GM12878 (cell line): ENCODE measurements at regions not wholly inside any gene's neighbourhood (a gene's known extent, or its start where the extent isn't known, plus 50 kb on each side); places are given as distances from the start of the nearest gene placed in this dataset.

Experiments used
- ATAC-seq: fragments of 200-7000 bp; cut with Tn5 transposase; 3 replicates; pipeline ENCODE4 v1.9.1; 2020; ENCODE audit warnings: mild to moderate bottlenecking, moderate library complexity
- BruUV-seq: library from RNA; stranded (reverse); fragments of 400-500 nt; replicated peaks from 2 replicates; lab custom pipeline; 2021; lab: Mats Ljungman, UMichigan
- CTCF ChIA-PET: fragments of 300-600 bp; sonication (Branson Sonifier 250); formaldehyde crosslinking; extraction: SDS; loops from one replicate; lab custom pipeline; 2021; ENCODE audit warnings: inconsistent platforms; lab: Yijun Ruan, JAX
- POLR2A ChIA-PET: fragments of 350-600 bp; formaldehyde crosslinking; extraction: SDS; loops from one replicate; lab custom pipeline; 2021; ENCODE audit warnings: inconsistent platforms; lab: Charles Lee
- RAD21 ChIA-PET: fragments of 300-600 bp; sonication (Branson Sonifier 250); formaldehyde crosslinking; loops from one replicate; lab custom pipeline; 2023; ENCODE audit warnings: antibody characterized with exemption; ENCODE audit not compliant: unreplicated experiment; lab: Charles Lee
- SMC1A ChIA-PET: fragments of 300-600 bp; sonication (Branson Sonifier 250); formaldehyde crosslinking; loops from one replicate; lab custom pipeline; 2023; ENCODE audit not compliant: unreplicated experiment, uncharacterized antibody; lab: Charles Lee
- DNase-seq: peaks from one replicate; pipeline ENCODE4 v3.0.0-alpha.2; 2011; ENCODE audit warnings: low read depth, low spot score
- FAIRE-seq: peaks from 3 replicates; lab custom pipeline; 2011; peaks lifted over from hg19 to GRCh38; lab: Jason Lieb, UNC
- H2AFZ ChIP-seq: 2 replicates; pipeline ENCODE4 v1.6.0; 2011; ENCODE audit warnings: low read depth, low read length, control low read depth; ENCODE audit not compliant: control insufficient read depth
- H3K27ac ChIP-seq: 2 replicates; pipeline ENCODE4 v1.5.1; 2011; ENCODE audit warnings: control low read depth; ENCODE audit not compliant: control insufficient read depth, insufficient read depth
- H3K27me3 ChIP-seq, 2 experiments: replicated peaks in 1 of 2; 2 replicates each; pipeline versions ENCODE4 v1.6.0 to v1.6.1; 2011; ENCODE audit warnings: low read length in 1 of 2; ENCODE audit not compliant: control insufficient read depth in 2 of 2, insufficient read depth in 2 of 2
- H3K36me3 ChIP-seq, 2 experiments: 2 replicates each; pipeline ENCODE4 v1.5.1; 2011; ENCODE audit warnings: low read length in 1 of 2; ENCODE audit not compliant: control insufficient read depth in 2 of 2, insufficient read depth in 2 of 2
- H3K4me1 ChIP-seq: 2 replicates; pipeline ENCODE4 v1.6.1; 2011; ENCODE audit warnings: mild to moderate bottlenecking, low read length, moderate library complexity, mixed read lengths; ENCODE audit not compliant: control insufficient read depth, insufficient read depth
- H3K4me2 ChIP-seq: 2 replicates; pipeline ENCODE4 v1.6.0; 2011; ENCODE audit warnings: control low read depth; ENCODE audit not compliant: control insufficient read depth, insufficient read depth
- H3K4me3 ChIP-seq: fragments of 200-600 bp; sonication (generic); 2 replicates; pipeline ENCODE4 v1.5.1; 2016
- H3K79me2 ChIP-seq: 2 replicates; pipeline ENCODE4 v1.6.0; 2011; ENCODE audit warnings: low read length; ENCODE audit not compliant: control insufficient read depth, insufficient read depth
- H3K9ac ChIP-seq: 2 replicates; pipeline ENCODE4 v1.8.0; 2011; ENCODE audit warnings: low read length, control low read depth, mixed read lengths; ENCODE audit not compliant: control insufficient read depth, insufficient read depth
- H3K9me3 ChIP-seq: replicated peaks from 3 replicates; pipeline ENCODE4 v1.5.1; 2011; ENCODE audit warnings: mild to moderate bottlenecking, low read length; ENCODE audit not compliant: control insufficient read depth, insufficient read depth
- H4K20me1 ChIP-seq: 2 replicates; pipeline ENCODE4 v1.6.0; 2011; ENCODE audit not compliant: control insufficient read depth, insufficient read depth
- BACH1 ChIP-seq: fragments of 450-650 bp; IDR thresholded peaks from 2 replicates; pipeline ENCODE4 v1.6.1; 2017; ENCODE audit warnings: mild to moderate bottlenecking, borderline replicate concordance
- CHD1 ChIP-seq: IDR thresholded peaks from 2 replicates; pipeline ENCODE4 v1.6.1; 2012; ENCODE audit warnings: low read depth, low read length, improper control_type of control experiment
- CHD2 ChIP-seq: IDR thresholded peaks from 2 replicates; pipeline ENCODE4 v1.6.1; 2011; ENCODE audit warnings: low read depth, low read length, improper control_type of control experiment, borderline replicate concordance
- EGR1 ChIP-seq, 2 experiments: IDR thresholded peaks; 1 replicate in 1 of 2; 2 replicates in 1 of 2; pipeline ENCODE4 v1.6.1; 2011 to 2012; ENCODE audit warnings: low read depth in 2 of 2, low read length in 2 of 2, borderline replicate concordance in 1 of 2, mild to moderate bottlenecking in 1 of 2, moderate library complexity in 1 of 2
- EP300 ChIP-seq, 2 experiments: fragments of 150-350 bp in 1 of 2; IDR thresholded peaks; 2 replicates each; pipeline ENCODE4 v1.6.1; 2011 to 2012; ENCODE audit warnings: low read depth in 2 of 2, low read length in 2 of 2, borderline replicate concordance in 1 of 2, improper control_type of control experiment in 1 of 2, inconsistent platforms in 1 of 2; ENCODE audit not compliant: control insufficient read depth in 1 of 2
- GABPA ChIP-seq: IDR thresholded peaks from 2 replicates; pipeline ENCODE4 v1.6.1; 2014; ENCODE audit warnings: antibody characterized with exemption, low read depth, mild to moderate bottlenecking, inconsistent platforms
- HDAC6 ChIP-seq: fragments of 200-600 bp; sonication (generic); IDR thresholded peaks from one replicate; pipeline ENCODE4 v1.8.0; 2017; ENCODE audit warnings: antibody characterized with exemption; ENCODE audit not compliant: unreplicated experiment
- HDGF ChIP-seq: fragments of 450-650 bp; IDR thresholded peaks from 2 replicates; pipeline ENCODE4 v1.6.1; 2016; ENCODE audit warnings: antibody characterized with exemption
- JUND ChIP-seq: IDR thresholded peaks from 2 replicates; pipeline ENCODE4 v1.6.1; 2012; ENCODE audit warnings: low read depth, mild to moderate bottlenecking, low read length, improper control_type of control experiment, moderate library complexity
- MYB ChIP-seq: fragments of 150-350 bp; IDR thresholded peaks from 2 replicates; pipeline ENCODE4 v1.6.1; 2014; ENCODE audit warnings: mild to moderate bottlenecking, low read depth, low read length, borderline replicate concordance
- POU2F2 ChIP-seq: IDR thresholded peaks from 3 replicates; pipeline ENCODE4 v1.6.1; 2011; ENCODE audit warnings: low read depth, mild to moderate bottlenecking, low read length, borderline replicate concordance
- RCOR1 ChIP-seq: conservative IDR thresholded peaks from 2 replicates; pipeline ENCODE4 v1.6.1; 2012; ENCODE audit warnings: low read depth, low read length, improper control_type of control experiment
- SIN3A ChIP-seq: IDR thresholded peaks from 2 replicates; pipeline ENCODE4 v1.6.1; 2012; ENCODE audit warnings: low read depth, low read length, improper control_type of control experiment
- SMAD5 ChIP-seq: IDR thresholded peaks from 2 replicates; pipeline ENCODE4 v1.6.1; 2016; ENCODE audit warnings: antibody characterized with exemption, low read depth
- STAT1 ChIP-seq: fragments of 450-650 bp; conservative IDR thresholded peaks from 2 replicates; pipeline ENCODE4 v1.6.1; 2014; ENCODE audit warnings: antibody characterized with exemption, mild to moderate bottlenecking
- TARDBP ChIP-seq: IDR thresholded peaks from 2 replicates; pipeline ENCODE4 v1.6.1; 2016; ENCODE audit warnings: borderline replicate concordance
- YY1 ChIP-seq: IDR thresholded peaks from 2 replicates; pipeline ENCODE4 v1.6.1; 2011; ENCODE audit warnings: low read depth, mild to moderate bottlenecking, low read length
- ZNF207 ChIP-seq: fragments of 450-650 bp; IDR thresholded peaks from 2 replicates; pipeline ENCODE4 v1.6.1; 2014; ENCODE audit warnings: antibody characterized with exemption, mild to moderate bottlenecking, borderline replicate concordance
- ZSCAN29 ChIP-seq: fragments of 450-650 bp; IDR thresholded peaks from 2 replicates; pipeline ENCODE4 v1.6.1; 2017; ENCODE audit warnings: mild to moderate bottlenecking, moderate library complexity
- WGBS: methylation state at CpG from one replicate; pipeline ENCODE4 v1.1.6; 2016; ENCODE audit warnings: low lambda C conversion rate; ENCODE audit not compliant: insufficient replicate concordance, insufficient coverage; ENCODE audit errors: missing lambda C conversion rate; 5-methylcytosine and 5-hydroxymethylcytosine counted together
- in situ Hi-C: fragments of 300-500 bp; cut with MboI; formaldehyde crosslinking; loops from 9 replicates; pipeline ENCODE4 v1.14.3; 2018; ENCODE audit warnings: mixed read lengths
- intact Hi-C: fragments of 100-400 bp; cut with micrococcal nuclease; formaldehyde crosslinking; loops from one replicate; pipeline ENCODE4 v1.14.2; 2022; ENCODE audit not compliant: unreplicated experiment
- TF ChIP-seq, protein P1 (sequence below): IDR thresholded peaks from 2 replicates; pipeline ENCODE4 v1.6.1; 2012; ENCODE audit warnings: low read depth, low read length, improper control_type of control experiment

DNA sequence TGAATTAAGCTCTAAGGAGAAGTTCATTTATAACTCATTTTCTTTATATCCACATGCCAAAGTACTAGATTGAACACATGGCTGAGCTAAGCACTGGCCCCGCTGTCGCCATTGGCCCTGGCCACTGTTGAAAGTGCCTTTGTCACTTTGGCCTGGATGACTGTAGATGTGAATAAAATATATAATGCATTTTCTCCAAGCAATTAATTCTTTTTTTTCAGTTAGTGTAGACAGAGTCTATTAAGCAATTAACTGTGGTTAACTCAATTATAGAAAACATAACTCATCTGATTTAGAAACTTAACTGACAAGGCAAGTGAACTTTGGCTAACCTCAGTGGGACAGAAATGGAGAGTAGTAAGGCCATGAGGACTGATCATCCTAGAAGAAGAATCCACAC, 965.6 kb downstream of the EFNB2 start:
- Histone ChIP-seq H3K27me3 (no peaks in the 10 kb centered on the region), H3K36me3 (no peaks in the 10 kb centered on the region), H3K9me3 (no peaks in the 10 kb centered on the region), H3K4me1 (no peaks in the 10 kb centered on the region), H3K9ac (no peak overlapping the region), H2AFZ (no peak overlapping the region), H4K20me1 (no peaks in the 10 kb centered on the region), H3K79me2 (no peaks in the 10 kb centered on the region), H3K4me2 (no peak overlapping the region), H3K4me3 (no peak overlapping the region), H3K27ac (no peak overlapping the region)
- ATAC-seq (no peak), DNase-seq (no peak), FAIRE-seq (no peak)
- CTCF ChIA-PET = no interaction called here
- TF ChIP-seq STAT1 (no peak), ZSCAN29 (no peak), ZNF207 (no peak), HDAC6 (no peak), MYB (no peak), BACH1 (no peak), CHD1 (no peak), YY1 (no peak), POU2F2 (no peak), HDGF (no peak), SIN3A (no peak), JUND (no peak), TARDBP (no peak), EGR1 (IDR thresholded peaks at IDR 0.05; ENCODE audit: borderline replicate concordance in 1 of 2, low read depth in 2 of 2, low read length in 2 of 2) (no peak), EP300 (IDR thresholded peaks at IDR 0.05; ENCODE audit: borderline replicate concordance in 1 of 2, control insufficient read depth in 1 of 2, low read depth in 2 of 2, low read length in 2 of 2) (no peak), RCOR1 (no peak), SMAD5 (no peak), GABPA (no peak), CHD2 (no peak)
- TF ChIP-seq, protein P1, sequence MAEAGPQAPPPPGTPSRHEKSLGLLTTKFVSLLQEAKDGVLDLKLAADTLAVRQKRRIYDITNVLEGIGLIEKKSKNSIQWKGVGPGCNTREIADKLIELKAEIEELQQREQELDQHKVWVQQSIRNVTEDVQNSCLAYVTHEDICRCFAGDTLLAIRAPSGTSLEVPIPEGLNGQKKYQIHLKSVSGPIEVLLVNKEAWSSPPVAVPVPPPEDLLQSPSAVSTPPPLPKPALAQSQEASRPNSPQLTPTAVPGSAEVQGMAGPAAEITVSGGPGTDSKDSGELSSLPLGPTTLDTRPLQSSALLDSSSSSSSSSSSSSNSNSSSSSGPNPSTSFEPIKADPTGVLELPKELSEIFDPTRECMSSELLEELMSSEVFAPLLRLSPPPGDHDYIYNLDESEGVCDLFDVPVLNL = no peak
- intact Hi-C loops (no loop called here), in situ Hi-C loops (no loop called here)
- WGBS = 66% methylated on average over 2 of the region's 2 CpGs
- POLR2A ChIA-PET = interaction anchor here (0.8 kb wide), 1 partner anchor 61 kb away, joined by 4 read pairs; no protein-coding TSS in a partner anchor
- no TSS peak for BruUV-seq
- SMC1A ChIA-PET = interaction anchor here (0.9 kb wide), 1 partner anchor 178 kb away, joined by 3 read pairs; no protein-coding TSS in a partner anchor
- RAD21 ChIA-PET = no interaction called here
